ENCODE measurements at regions not wholly inside any gene's neighbourhood (a gene's known extent, or its start where the extent isn't known, plus 50 kb on each side); places are given as distances from the start of the nearest gene placed in this dataset.

DNA sequence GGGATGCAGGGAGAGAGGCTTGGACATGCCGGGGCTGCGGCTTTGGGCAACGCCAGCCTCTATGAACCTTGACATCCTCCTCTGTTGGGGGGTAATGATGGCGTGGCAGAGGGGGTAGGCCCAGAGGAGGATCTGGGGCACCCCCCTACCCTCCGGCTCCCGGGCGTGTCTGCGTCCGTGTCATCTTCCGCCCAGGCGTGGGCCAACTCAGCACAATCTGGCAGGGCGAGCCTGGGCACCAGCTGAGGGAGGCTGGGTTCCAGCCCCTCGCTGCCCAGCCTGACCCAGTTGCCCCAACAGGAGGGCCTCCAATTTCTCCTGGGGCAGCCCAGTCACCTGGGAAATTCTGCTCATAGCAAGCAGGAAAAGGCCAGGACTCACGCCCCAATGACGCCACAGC, 62.9 kb upstream of the IL17B start:
- dilution Hi-C loops (cut with MboI; ENCODE audit: extremely low pct_ligation_motif_present, low sequenced_read_pairs) = no loop called here

More for the DNA sequence above, 62.9 kb upstream of the IL17B start:
- no peak for DNase-seq (ENCODE audit: low read depth, low spot score)
- H3K9ac ChIP-seq (replicated peaks; ENCODE audit: extremely low read depth, insufficient read depth, low read length) = no peak overlapping the region
- no peaks in the 10 kb centered on the region for H3K9me3 ChIP-seq (replicated peaks; ENCODE audit: control insufficient read depth, insufficient read depth, low read length)
- no peak overlapping the region for H3K4me2 ChIP-seq (ENCODE audit: insufficient read depth, low read length)
- CTCF ChIA-PET = interaction anchor here (0.6 to 4.6 kb wide), 28 partner anchors 11 to 181 kb away, joined by 3 to 39 read pairs (median 5); partner anchors contain the start of gene CSNK1A1
- POLR2A ChIA-PET = no interaction called here
- no TSS peak for BruUV-seq (replicated peaks)
- H3K36me3 ChIP-seq (ENCODE audit: control insufficient read depth in 2 of 2, extremely low read depth in 1 of 2, insufficient read depth in 2 of 2, low read length in 2 of 2) = no peaks in the 10 kb centered on the region
- no peaks in the 10 kb centered on the region for H4K20me1 ChIP-seq (replicated peaks; ENCODE audit: control insufficient read depth, extremely low read depth, insufficient read depth, low read length)
- no peak overlapping the region for H3K4me3 ChIP-seq (replicated peaks in 1 of 3; ENCODE audit: insufficient read depth in 1 of 3, low read depth in 1 of 3, low read length in 3 of 3)
- intact Hi-C loops (cut with micrococcal nuclease) = loop anchor here (1.0 to 2.0 kb wide), 5 partner anchors 10 to 176 kb away; partner anchors contain the start of gene CSNK1A1
- no peaks in the 10 kb centered on the region for H3K9me1 ChIP-seq (replicated peaks; ENCODE audit: control insufficient read depth, extremely low read depth, insufficient read depth, low read length)
- H3K27ac ChIP-seq (ENCODE audit: insufficient read depth, low read depth, low read length) = no peak overlapping the region
- no peak for FAIRE-seq
- TF ChIP-seq CTCF (IDR thresholded peaks at IDR 0.05; ENCODE audit: extremely low read depth in 1 of 2, insufficient read depth in 1 of 2, low read depth in 1 of 2, low read length in 2 of 2) (no peak), JUN (IDR thresholded peaks at IDR 0.05; ENCODE audit: borderline replicate concordance, insufficient read depth, insufficient read length, low read depth) (no peak), MAX (IDR thresholded peaks at IDR 0.05; ENCODE audit: insufficient read depth, insufficient read length) (no peak), EZH2 (IDR thresholded peaks at IDR 0.05; ENCODE audit: borderline replicate concordance, low read depth, low read length, severe bottlenecking) (no peak), MYC (IDR thresholded peaks at IDR 0.05; ENCODE audit: low read depth, low read length) (no peak), POLR2A (IDR thresholded peaks at IDR 0.05; ENCODE audit: low read depth, low read length) (no peak), FOS (IDR thresholded peaks at IDR 0.05; ENCODE audit: borderline replicate concordance, insufficient read depth, low read length) (no peak), POLR2AphosphoS5 (IDR thresholded peaks at IDR 0.05; ENCODE audit: insufficient read depth, low read depth, low read length) (no peak), GATA2 (IDR thresholded peaks at IDR 0.05; ENCODE audit: insufficient read depth, insufficient read length, low read depth, low read length) (no peak)
- H3K79me2 ChIP-seq (ENCODE audit: control insufficient read depth, insufficient read depth, low read length) = no peaks in the 10 kb centered on the region
- H3K27me3 ChIP-seq (ENCODE audit: control insufficient read depth in 2 of 2, insufficient read depth in 2 of 2, low read length in 2 of 2) = no peaks in the 10 kb centered on the region
- no peak overlapping the region for H2AFZ ChIP-seq (ENCODE audit: low read depth, low read length)
- H3K4me1 ChIP-seq (ENCODE audit: control insufficient read depth, extremely low read depth, insufficient read depth, low read length) = peaks cover 20% of the 10 kb centered on the region

Measured in endothelial cell of umbilical vein (primary cell).